ENCODE measurements at regions not wholly inside any gene's neighbourhood (a gene's known extent, or its start where the extent isn't known, plus 50 kb on each side); places are given as distances from the start of the nearest gene placed in this dataset.

GRCh38 chr21:35976929-35977328 lies 83.4 kb downstream of the SETD4 start:
- H3K36me3 ChIP-seq, result no peaks in the 10 kb centered on the region
- intact Hi-C loops (cut with DNase I; ENCODE audit: low total_unique reads), result no loop called here
- 68 to 89% (median 74%) methylated on average over 2 to 3 of the region's 3 CpGs for WGBS, 5 donors
- no peak overlapping the region for H3K27ac ChIP-seq
- TF ChIP-seq, protein P1, sequence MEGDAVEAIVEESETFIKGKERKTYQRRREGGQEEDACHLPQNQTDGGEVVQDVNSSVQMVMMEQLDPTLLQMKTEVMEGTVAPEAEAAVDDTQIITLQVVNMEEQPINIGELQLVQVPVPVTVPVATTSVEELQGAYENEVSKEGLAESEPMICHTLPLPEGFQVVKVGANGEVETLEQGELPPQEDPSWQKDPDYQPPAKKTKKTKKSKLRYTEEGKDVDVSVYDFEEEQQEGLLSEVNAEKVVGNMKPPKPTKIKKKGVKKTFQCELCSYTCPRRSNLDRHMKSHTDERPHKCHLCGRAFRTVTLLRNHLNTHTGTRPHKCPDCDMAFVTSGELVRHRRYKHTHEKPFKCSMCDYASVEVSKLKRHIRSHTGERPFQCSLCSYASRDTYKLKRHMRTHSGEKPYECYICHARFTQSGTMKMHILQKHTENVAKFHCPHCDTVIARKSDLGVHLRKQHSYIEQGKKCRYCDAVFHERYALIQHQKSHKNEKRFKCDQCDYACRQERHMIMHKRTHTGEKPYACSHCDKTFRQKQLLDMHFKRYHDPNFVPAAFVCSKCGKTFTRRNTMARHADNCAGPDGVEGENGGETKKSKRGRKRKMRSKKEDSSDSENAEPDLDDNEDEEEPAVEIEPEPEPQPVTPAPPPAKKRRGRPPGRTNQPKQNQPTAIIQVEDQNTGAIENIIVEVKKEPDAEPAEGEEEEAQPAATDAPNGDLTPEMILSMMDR (IDR thresholded peaks at IDR 0.05 in 8 of 11, conservative IDR thresholded peaks at IDR 0.05 in 3 of 11), result no peak
- TF ChIP-seq POLR2AphosphoS5 (IDR thresholded peaks at IDR 0.05) (no peak), POLR2A (IDR thresholded peaks at IDR 0.05) (no peak)
- H3K4me3 ChIP-seq, result no peak overlapping the region
- no peak for DNase-seq
- H3K4me1 ChIP-seq, result no peaks in the 10 kb centered on the region
- H3K9me3 ChIP-seq, result peaks cover 0 to 16% (median 7%) of the 10 kb centered on the region in 8 donors
- H3K27me3 ChIP-seq (replicated peaks in 1 of 7), result peaks cover 0 to 58% (median 0%) of the 10 kb centered on the region in 7 donors

DNA sequence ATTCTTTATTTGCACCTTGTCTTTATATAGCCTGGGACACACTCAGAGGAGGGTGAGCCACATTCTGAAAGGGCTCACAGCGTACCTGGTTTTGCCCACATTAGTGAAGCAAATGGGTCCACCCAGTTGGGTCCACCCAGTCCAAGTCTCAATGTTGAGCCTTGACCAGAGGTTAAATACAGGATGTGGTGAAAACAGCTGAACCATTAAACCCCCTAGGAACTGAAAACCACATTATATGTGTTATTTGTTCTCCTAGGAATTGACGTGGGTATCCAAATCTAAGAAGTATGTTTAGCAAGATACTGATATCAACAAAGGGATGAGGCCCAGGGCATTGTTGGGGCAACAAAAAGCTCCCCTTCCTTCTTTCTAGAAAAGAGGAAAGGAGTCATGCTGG lies 83.8 kb downstream of the SETD4 start:
- intact Hi-C loops (cut with DNase I; ENCODE audit: low total_unique reads), result no loop called here
- DNase-seq, result no peak
- Histone ChIP-seq H3K9me3 (peaks cover 0 to 16% (median 7%) of the 10 kb centered on the region in 8 donors), H3K27me3 (replicated peaks in 1 of 7) (peaks cover 0 to 53% (median 0%) of the 10 kb centered on the region in 7 donors), H3K4me1 (no peaks in the 10 kb centered on the region), H3K27ac (no peak overlapping the region), H3K4me3 (no peak overlapping the region), H3K36me3 (no peaks in the 10 kb centered on the region)
- WGBS, 5 donors, result 48 to 66% (median 61%) methylated on average over 2 of the region's 2 CpGs
- TF ChIP-seq POLR2AphosphoS5 (IDR thresholded peaks at IDR 0.05), result no peak
- no peak for TF ChIP-seq POLR2A (IDR thresholded peaks at IDR 0.05)
- TF ChIP-seq, protein P1 (IDR thresholded peaks at IDR 0.05 in 8 of 11, conservative IDR thresholded peaks at IDR 0.05 in 3 of 11), result no peak

DNA sequence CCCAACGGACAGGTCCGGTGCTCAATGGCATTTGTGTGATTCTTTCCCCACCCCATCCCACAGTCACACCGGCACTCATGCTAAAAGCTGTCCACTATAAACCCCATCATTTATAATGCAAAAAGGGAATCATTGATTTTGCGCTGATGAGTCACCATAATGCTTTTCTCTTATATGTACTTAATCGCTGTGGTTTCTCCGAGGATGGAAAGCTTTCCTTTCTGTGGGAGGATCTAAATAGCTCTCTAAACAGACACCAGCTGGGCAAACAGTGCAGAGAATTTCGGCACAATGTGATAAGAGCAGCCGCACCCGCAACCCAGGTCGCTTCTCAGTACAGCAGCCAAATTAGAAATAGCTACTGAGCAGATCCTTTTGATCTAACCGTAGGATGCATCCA lies 85.6 kb downstream of the SETD4 start:
- Histone ChIP-seq H3K27me3 (replicated peaks in 1 of 7) (peaks cover 0 to 40% (median 0%) of the 10 kb centered on the region in 7 donors), H3K36me3 (no peaks in the 10 kb centered on the region), H3K9me3 (peaks cover 0 to 16% (median 7%) of the 10 kb centered on the region in 8 donors), H3K4me1 (no peaks in the 10 kb centered on the region), H3K4me3 (no peak overlapping the region), H3K27ac (no peak overlapping the region)
- no peak for TF ChIP-seq POLR2A (IDR thresholded peaks at IDR 0.05)
- TF ChIP-seq, protein P1 (IDR thresholded peaks at IDR 0.05 in 8 of 11, conservative IDR thresholded peaks at IDR 0.05 in 3 of 11), result no peak
- no peak for TF ChIP-seq POLR2AphosphoS5 (IDR thresholded peaks at IDR 0.05)
- 73 to 84% (median 79%) methylated on average over 11 of the region's 11 CpGs for WGBS, 5 donors
- no peak for DNase-seq
- intact Hi-C loops (cut with DNase I; ENCODE audit: low total_unique reads), result no loop called here

DNA sequence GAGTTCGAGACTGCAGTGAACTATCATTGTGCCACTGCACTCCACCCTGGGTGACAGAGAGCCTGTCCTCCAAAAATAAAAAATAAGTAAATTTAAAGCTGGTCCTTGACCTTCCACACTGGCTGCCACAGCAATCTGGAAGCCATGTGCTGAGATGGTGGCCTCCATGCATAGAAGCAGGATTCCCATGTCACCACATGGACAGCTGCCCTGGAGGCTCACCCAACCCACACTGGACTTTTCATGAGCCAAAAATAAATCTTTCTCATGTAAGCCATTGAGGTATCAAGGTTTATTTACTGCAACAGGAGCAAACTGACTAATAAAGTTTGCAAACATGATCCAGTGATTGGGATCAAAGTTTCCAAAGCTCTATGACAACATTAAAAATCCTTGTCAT lies 88.5 kb downstream of the SETD4 start:
- Histone ChIP-seq H3K4me3 (no peak overlapping the region), H3K9me3 (no peaks in the 10 kb centered on the region), H3K4me1 (no peaks in the 10 kb centered on the region), H3K36me3 (no peaks in the 10 kb centered on the region), H3K27me3 (replicated peaks in 1 of 7) (peaks cover 0 to 27% (median 0%) of the 10 kb centered on the region in 7 donors), H3K27ac (no peak overlapping the region)
- no peak for DNase-seq
- TF ChIP-seq POLR2A (IDR thresholded peaks at IDR 0.05) (no peak), POLR2AphosphoS5 (IDR thresholded peaks at IDR 0.05) (no peak)
- TF ChIP-seq, protein P1 (IDR thresholded peaks at IDR 0.05 in 8 of 11, conservative IDR thresholded peaks at IDR 0.05 in 3 of 11), result no peak
- 65 to 95% (median 86%) methylated on average over 1 of the region's 1 CpG for WGBS, 5 donors
- intact Hi-C loops (cut with DNase I; ENCODE audit: low total_unique reads), result no loop called here

Measured in spleen (tissue), 11 donors.